ENCODE measurements at regions not wholly inside any gene's neighbourhood (a gene's known extent, or its start where the extent isn't known, plus 50 kb on each side); places are given as distances from the start of the nearest gene placed in this dataset.

DNA sequence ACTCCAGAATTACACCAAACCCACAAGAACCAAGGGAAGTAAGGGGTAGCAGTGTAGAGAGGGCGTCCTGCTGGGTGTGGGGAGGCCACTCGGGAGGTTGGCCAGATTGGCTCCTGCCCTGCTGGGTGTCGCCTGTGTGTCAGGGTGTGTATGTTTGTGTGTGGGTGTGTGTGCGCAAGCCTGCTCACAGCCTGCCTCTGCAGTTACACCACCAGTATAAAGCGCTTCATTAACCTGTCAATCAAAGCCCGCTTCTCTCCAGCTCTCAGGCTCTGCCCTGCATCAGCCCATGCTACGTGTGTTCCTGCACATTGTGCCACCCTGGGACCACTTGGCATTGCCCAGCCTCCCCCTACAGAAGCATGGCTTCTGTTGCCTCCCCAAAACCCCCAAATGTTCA lies 83.3 kb upstream of the PAX2 start:
- TF ChIP-seq POLR2A (IDR thresholded peaks at IDR 0.05): no peak
- TF ChIP-seq, protein P1, sequence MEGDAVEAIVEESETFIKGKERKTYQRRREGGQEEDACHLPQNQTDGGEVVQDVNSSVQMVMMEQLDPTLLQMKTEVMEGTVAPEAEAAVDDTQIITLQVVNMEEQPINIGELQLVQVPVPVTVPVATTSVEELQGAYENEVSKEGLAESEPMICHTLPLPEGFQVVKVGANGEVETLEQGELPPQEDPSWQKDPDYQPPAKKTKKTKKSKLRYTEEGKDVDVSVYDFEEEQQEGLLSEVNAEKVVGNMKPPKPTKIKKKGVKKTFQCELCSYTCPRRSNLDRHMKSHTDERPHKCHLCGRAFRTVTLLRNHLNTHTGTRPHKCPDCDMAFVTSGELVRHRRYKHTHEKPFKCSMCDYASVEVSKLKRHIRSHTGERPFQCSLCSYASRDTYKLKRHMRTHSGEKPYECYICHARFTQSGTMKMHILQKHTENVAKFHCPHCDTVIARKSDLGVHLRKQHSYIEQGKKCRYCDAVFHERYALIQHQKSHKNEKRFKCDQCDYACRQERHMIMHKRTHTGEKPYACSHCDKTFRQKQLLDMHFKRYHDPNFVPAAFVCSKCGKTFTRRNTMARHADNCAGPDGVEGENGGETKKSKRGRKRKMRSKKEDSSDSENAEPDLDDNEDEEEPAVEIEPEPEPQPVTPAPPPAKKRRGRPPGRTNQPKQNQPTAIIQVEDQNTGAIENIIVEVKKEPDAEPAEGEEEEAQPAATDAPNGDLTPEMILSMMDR (IDR thresholded peaks at IDR 0.05 in 4 of 5, conservative IDR thresholded peaks at IDR 0.05 in 1 of 5): no peak
